Loucy (cell line): ENCODE measurements at regions not wholly inside any gene's neighbourhood (a gene's known extent, or its start where the extent isn't known, plus 50 kb on each side); places are given as distances from the start of the nearest gene placed in this dataset.

ENCODE experiments used
- H2AFZ ChIP-seq: fragments of 200-600 bp; sonication (generic); 2 replicates; pipeline ENCODE4 v1.6.0; 2016; ENCODE audit warnings: antibody characterized with exemption, mild to moderate bottlenecking, low read length, moderate library complexity
- H3F3A ChIP-seq: fragments of 200-600 bp; 2 replicates; pipeline ENCODE4 v1.6.0; 2016; ENCODE audit warnings: antibody characterized with exemption, low read depth, mild to moderate bottlenecking
- H3K27me3 ChIP-seq: fragments of 200-600 bp; sonication (generic); 2 replicates; pipeline ENCODE4 v1.6.1; 2014; ENCODE audit warnings: low read length, mild to moderate bottlenecking; ENCODE audit not compliant: insufficient read depth, poor library complexity, severe bottlenecking
- H3K36me3 ChIP-seq: fragments of 200-600 bp; sonication (generic); 2 replicates; pipeline ENCODE4 v1.6.1; 2016; ENCODE audit warnings: low read length; ENCODE audit not compliant: insufficient read depth
- H3K4me1 ChIP-seq: fragments of 200-600 bp; sonication (generic); 2 replicates; pipeline ENCODE4 v1.5.1; 2014; ENCODE audit warnings: low read length, mild to moderate bottlenecking; ENCODE audit not compliant: insufficient read depth, poor library complexity, severe bottlenecking
- H3K4me2 ChIP-seq: fragments of 200-600 bp; sonication (generic); 2 replicates; pipeline ENCODE4 v1.6.0; 2014; ENCODE audit warnings: antibody characterized with exemption, low read length, low read depth, mild to moderate bottlenecking; ENCODE audit not compliant: poor library complexity, severe bottlenecking
- H3K4me3 ChIP-seq: fragments of 200-600 bp; sonication (generic); 2 replicates; pipeline ENCODE4 v1.5.1; 2014; ENCODE audit warnings: low read length, mild to moderate bottlenecking, mixed read lengths; ENCODE audit not compliant: poor library complexity, severe bottlenecking
- H3K79me2 ChIP-seq: fragments of 200-600 bp; sonication (generic); 2 replicates; pipeline ENCODE4 v1.6.1; 2014; ENCODE audit warnings: low read length; ENCODE audit not compliant: insufficient read depth
- H3K9ac ChIP-seq: fragments of 200-600 bp; sonication (generic); 2 replicates; pipeline ENCODE4 v1.6.0; 2014; ENCODE audit warnings: mild to moderate bottlenecking, low read depth, low read length, moderate library complexity; ENCODE audit not compliant: poor library complexity, severe bottlenecking
- H3K9me2 ChIP-seq: fragments of 200-600 bp; sonication (generic); replicated peaks from 2 replicates; pipeline ENCODE4 v1.6.1; 2016; ENCODE audit warnings: low read depth, low read length, mixed read lengths
- H3K9me3 ChIP-seq: fragments of 200-600 bp; sonication (generic); 2 replicates; pipeline ENCODE4 v1.6.1; 2014; ENCODE audit warnings: mild to moderate bottlenecking, antibody characterized with exemption, low read length, low read depth; ENCODE audit not compliant: insufficient read depth
- H4K20me1 ChIP-seq: fragments of 200-600 bp; sonication (generic); 2 replicates; pipeline ENCODE4 v1.6.0; 2014; ENCODE audit warnings: antibody characterized with exemption, low read length, mild to moderate bottlenecking; ENCODE audit not compliant: insufficient read depth, poor library complexity, severe bottlenecking
- EZH2phosphoT487 ChIP-seq: fragments of 200-600 bp; IDR thresholded peaks from 2 replicates; pipeline ENCODE4 v1.6.1; 2018; ENCODE audit warnings: antibody characterized with exemption, mild to moderate bottlenecking, moderate library complexity, borderline replicate concordance
- TF ChIP-seq, protein P1 (sequence below): fragments of 200-600 bp; sonication (generic); conservative IDR thresholded peaks from 2 replicates; pipeline ENCODE4 v1.5.1; 2014; ENCODE audit warnings: mild to moderate bottlenecking, antibody characterized with exemption, low read length

DNA sequence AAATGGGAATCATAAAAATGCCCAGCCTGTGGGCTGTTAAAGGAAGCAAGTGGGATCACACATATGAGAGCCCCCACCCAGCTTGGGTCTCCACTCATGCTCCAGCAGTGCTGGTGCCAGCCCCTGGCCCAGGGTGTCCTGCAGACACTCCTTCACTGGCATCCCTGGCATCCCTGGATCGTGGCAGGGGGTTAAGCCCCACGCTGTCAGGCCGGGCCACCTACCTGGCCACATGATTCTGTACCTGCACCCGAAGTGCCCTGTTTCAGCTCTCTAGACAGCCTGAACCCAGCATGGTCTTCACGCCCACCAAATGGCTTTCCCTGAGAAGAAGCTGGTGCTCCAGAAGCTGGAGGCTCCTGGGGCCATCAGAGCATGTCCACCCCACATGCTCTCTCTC is 137.4 kb downstream of the INHBB start:
- Histone ChIP-seq H3K4me3 (no peak overlapping the region), H3K4me1 (no peaks in the 10 kb centered on the region), H3K79me2 (no peaks in the 10 kb centered on the region), H2AFZ (no peak overlapping the region), H3K4me2 (no peak overlapping the region), H3F3A (no peaks in the 10 kb centered on the region), H3K9ac (no peak overlapping the region), H3K9me3 (no peaks in the 10 kb centered on the region), H3K36me3 (no peaks in the 10 kb centered on the region), H4K20me1 (no peaks in the 10 kb centered on the region), H3K27me3 (no peaks in the 10 kb centered on the region), H3K9me2 (no peaks in the 10 kb centered on the region)
- TF ChIP-seq, protein P1, sequence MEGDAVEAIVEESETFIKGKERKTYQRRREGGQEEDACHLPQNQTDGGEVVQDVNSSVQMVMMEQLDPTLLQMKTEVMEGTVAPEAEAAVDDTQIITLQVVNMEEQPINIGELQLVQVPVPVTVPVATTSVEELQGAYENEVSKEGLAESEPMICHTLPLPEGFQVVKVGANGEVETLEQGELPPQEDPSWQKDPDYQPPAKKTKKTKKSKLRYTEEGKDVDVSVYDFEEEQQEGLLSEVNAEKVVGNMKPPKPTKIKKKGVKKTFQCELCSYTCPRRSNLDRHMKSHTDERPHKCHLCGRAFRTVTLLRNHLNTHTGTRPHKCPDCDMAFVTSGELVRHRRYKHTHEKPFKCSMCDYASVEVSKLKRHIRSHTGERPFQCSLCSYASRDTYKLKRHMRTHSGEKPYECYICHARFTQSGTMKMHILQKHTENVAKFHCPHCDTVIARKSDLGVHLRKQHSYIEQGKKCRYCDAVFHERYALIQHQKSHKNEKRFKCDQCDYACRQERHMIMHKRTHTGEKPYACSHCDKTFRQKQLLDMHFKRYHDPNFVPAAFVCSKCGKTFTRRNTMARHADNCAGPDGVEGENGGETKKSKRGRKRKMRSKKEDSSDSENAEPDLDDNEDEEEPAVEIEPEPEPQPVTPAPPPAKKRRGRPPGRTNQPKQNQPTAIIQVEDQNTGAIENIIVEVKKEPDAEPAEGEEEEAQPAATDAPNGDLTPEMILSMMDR = no peak
- TF ChIP-seq EZH2phosphoT487 = no peak

DNA sequence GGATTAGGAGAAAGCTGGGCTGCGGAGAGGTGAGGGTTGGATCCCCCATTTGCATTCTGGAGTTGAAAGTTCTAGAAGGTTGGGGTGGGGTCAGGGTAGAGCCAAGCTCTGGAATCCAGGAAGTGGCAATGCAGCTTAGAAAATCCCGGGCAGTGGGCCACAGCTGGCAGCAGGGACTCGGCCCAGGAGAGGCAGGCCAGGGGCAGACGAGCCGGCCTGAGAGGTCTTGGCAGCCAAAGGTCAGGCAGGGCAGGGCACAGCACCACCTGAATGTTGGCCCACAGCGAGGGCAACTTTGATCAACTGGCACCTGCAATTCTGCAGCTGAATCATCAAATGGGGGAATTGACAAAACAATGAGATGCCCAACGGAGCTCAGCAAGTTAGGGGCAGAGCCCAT is 139.2 kb downstream of the INHBB start:
- no peaks in the 10 kb centered on the region for H3K9me2 ChIP-seq
- no peaks in the 10 kb centered on the region for H3K4me1 ChIP-seq
- H3F3A ChIP-seq = no peaks in the 10 kb centered on the region
- H3K9me3 ChIP-seq = no peaks in the 10 kb centered on the region
- no peaks in the 10 kb centered on the region for H3K79me2 ChIP-seq
- no peaks in the 10 kb centered on the region for H4K20me1 ChIP-seq
- TF ChIP-seq, protein P1 = no peak
- TF ChIP-seq EZH2phosphoT487 = no peak
- H3K27me3 ChIP-seq = no peaks in the 10 kb centered on the region
- H2AFZ ChIP-seq = no peak overlapping the region
- H3K36me3 ChIP-seq = no peaks in the 10 kb centered on the region
- no peak overlapping the region for H3K9ac ChIP-seq
- H3K4me2 ChIP-seq = no peak overlapping the region
- no peak overlapping the region for H3K4me3 ChIP-seq

DNA sequence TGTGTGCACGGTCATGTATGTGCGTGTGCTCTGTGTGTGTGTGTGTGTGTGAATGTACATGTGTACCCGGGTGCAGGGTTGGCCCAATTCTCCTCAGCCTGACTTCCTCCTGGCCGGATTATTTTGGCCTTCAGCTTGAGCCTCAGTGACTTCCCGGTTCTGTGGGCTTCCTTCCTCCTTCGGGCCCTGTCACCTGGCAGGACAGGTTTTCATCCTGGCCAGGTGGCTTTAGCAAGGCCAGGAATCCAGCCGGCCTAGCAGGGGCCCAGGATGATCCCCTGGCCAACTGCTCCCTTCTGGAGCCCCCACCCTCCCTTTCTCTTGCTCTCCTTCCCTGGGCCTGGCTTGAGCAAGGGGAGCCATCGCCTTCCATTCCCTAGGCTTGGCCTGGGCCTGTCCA is 140.5 kb downstream of the INHBB start:
- no peaks in the 10 kb centered on the region for H4K20me1 ChIP-seq
- no peak overlapping the region for H3K4me2 ChIP-seq

More for the DNA sequence above, 140.5 kb downstream of the INHBB start:
- Histone ChIP-seq H3K36me3 (no peaks in the 10 kb centered on the region), H3K9me3 (no peaks in the 10 kb centered on the region), H3K79me2 (no peaks in the 10 kb centered on the region), H3K4me3 (no peak overlapping the region), H3F3A (no peaks in the 10 kb centered on the region), H3K4me1 (peaks cover 3% of the 10 kb centered on the region), H3K27me3 (no peaks in the 10 kb centered on the region), H3K9me2 (no peaks in the 10 kb centered on the region), H2AFZ (no peak overlapping the region), H3K9ac (no peak overlapping the region)
- no peak for TF ChIP-seq EZH2phosphoT487
- TF ChIP-seq, protein P1 = no peak
